GM18858 (cell line): ENCODE measurements at regions not wholly inside any gene's neighbourhood (a gene's known extent, or its start where the extent isn't known, plus 50 kb on each side); places are given as distances from the start of the nearest gene placed in this dataset.

Source experiments
- ATAC-seq: cut with Tn5 transposase; IDR thresholded peaks from one replicate; pipeline ENCODE4 v1.9.1; 2021; ENCODE audit not compliant: unreplicated experiment

- no peak for ATAC-seq
Measured at GRCh38 chr5:5708367-5708919, 286.0 kb downstream of the ICE1 start.

GRCh38 chr5:5705010-5705409 is 282.5 kb downstream of the ICE1 start:
- ATAC-seq, result no peak

GRCh38 chr5:5704352-5704751 is 281.9 kb downstream of the ICE1 start:
- no peak for ATAC-seq

GRCh38 chr5:5702934-5703333 is 280.5 kb downstream of the ICE1 start:
- ATAC-seq, result no peak

DNA sequence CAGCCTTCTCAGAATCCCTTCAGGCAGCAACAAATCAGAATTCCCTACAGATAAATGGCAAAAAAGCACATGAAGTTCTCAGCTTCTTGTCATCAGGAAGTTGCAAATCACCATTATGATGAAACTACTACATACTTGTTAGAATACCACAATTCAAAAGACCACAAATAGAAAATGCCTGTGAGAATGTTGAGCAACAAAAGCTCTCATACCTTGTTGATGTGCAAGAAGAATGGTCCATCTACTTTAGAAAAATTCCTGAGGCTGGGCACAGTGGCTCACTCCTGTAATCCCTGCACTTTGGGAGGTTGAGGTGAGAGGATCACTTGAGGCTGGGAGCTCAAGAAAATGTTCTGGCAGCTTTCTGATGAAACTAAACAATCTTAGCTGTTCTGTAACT is 278.1 kb downstream of the ICE1 start:
- ATAC-seq, result no peak

- ATAC-seq, result no peak
Measured at GRCh38 chr5:5699062-5699461, 276.6 kb downstream of the ICE1 start.

GRCh38 chr5:5695266-5695665 is 272.8 kb downstream of the ICE1 start:
- ATAC-seq, result no peak

DNA sequence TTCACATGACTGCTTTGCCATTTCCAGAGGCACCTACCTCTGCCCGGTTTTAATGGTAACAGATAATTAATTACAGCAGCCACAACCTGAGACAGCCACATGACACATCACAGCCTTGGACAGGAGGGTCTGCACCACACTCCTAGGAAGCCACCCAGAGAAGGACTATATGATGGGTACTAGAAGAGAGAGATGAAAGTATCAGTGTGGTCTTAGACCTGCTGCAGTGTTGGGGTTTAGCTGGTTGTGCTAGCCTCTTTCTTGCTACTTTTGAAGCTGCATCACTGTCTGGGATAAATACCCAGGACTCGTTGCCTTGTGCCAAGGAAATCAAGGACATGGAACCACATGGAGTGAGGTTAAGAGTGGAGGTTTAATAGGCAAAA is 266.4 kb downstream of the ICE1 start:
- no peak for ATAC-seq

DNA sequence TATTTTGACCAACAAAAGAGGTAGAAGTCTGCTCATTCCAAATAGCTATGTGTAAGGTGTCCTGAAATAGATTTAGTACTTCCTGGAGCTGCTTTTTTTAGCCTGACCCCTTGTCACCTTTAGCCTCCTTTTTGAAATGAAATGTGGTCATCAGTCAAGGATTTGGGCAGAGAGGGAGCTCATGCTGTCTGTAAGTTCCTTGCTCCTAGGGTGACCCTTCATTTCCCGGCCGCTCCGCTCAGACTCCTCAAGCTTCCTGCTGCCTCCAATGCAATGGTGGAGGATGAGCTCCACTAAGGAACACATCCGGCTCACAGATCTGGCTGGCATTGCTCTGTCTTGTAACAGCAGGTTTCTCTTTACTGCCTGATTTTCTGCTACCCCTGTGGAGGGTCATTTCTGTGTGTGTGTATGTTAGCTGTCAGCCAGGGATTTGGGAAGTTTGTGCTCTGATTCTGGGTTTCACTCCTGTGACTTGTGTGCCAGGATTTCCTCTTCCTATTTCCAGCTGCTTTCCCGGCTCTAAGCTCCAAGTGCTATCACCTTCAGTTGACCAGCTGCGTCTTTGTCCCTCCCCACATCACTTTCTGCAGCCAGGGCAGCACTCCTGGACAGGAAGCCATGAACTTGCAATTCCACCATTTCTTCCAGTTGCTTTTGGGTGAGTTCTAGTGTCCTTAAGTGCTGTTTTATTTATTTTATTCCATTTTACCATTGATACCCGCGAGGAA is 265.9 kb downstream of the ICE1 start:
- no peak for ATAC-seq

DNA sequence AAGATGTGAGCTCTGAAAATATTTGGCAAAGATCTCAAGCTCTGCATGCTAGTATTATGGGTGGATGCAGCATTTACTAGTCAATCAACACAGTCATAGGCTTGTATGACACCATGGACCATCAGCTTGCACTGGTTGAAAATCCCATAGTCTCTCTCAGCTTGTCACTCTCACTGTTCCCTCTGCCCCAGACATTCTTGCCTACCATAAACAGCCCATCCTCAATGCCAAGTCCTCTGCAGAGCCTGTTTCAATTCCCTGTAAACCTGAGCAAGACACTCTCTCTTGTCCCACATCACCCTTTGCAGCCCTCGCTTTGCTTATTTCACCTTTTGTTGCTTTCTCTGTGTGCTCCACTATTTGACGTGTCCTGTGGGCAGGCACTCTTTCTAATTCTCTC is 264.6 kb downstream of the ICE1 start:
- no peak for ATAC-seq

DNA sequence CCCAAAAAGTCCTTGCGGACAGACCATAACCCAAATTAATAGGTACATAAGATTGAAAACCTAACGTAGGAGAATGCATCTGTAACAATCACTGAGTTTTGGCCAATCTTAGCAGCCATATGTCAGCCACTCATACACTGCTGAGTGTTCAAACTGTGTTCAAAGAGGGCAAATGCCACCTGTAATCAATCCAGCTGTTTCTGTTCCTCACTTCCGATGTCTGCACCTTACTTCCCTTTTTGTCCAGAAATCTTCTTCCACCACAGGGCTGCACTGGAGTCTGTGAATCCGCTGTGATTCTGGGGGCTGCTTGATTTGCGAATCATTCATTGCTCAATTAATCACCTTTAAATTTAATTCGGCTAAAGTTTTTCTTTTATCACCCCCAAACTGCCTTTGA is 263.9 kb downstream of the ICE1 start:
- no peak for ATAC-seq

DNA sequence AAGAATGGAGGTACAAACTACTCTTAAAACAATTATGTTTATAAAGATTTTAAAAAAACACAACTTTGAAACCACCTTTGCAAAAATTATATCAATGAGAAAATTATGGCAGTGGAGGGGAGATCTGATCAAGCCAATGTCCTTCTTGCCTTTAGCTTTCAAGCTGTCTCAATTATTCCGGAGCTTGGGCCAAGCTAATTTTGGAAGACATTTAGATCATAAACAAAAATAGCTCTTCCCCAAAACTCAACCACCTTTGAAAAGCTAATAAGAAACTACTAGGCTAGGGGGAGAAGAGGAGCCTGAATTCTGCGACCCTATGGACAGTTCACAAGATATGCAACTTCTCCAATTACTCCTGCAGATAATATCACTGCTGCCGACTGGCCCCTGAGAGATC is 263.3 kb downstream of the ICE1 start:
- no peak for ATAC-seq

GRCh38 chr5:5683174-5683573 is 260.7 kb downstream of the ICE1 start:
- ATAC-seq, result no peak

- ATAC-seq, result no peak
Measured at GRCh38 chr5:5678909-5679308, 256.4 kb downstream of the ICE1 start.

- no peak for ATAC-seq
Measured at GRCh38 chr5:5677738-5678137, 255.3 kb downstream of the ICE1 start.

- no peak for ATAC-seq
Measured at GRCh38 chr5:5676218-5676617, 253.7 kb downstream of the ICE1 start.

- no peak for ATAC-seq
Measured at GRCh38 chr5:5675511-5675910, 253.0 kb downstream of the ICE1 start.

- ATAC-seq, result no peak
Measured at GRCh38 chr5:5671823-5672222, 249.3 kb downstream of the ICE1 start.

- no peak for ATAC-seq
Measured at GRCh38 chr5:5667136-5667554, 244.7 kb downstream of the ICE1 start.

DNA sequence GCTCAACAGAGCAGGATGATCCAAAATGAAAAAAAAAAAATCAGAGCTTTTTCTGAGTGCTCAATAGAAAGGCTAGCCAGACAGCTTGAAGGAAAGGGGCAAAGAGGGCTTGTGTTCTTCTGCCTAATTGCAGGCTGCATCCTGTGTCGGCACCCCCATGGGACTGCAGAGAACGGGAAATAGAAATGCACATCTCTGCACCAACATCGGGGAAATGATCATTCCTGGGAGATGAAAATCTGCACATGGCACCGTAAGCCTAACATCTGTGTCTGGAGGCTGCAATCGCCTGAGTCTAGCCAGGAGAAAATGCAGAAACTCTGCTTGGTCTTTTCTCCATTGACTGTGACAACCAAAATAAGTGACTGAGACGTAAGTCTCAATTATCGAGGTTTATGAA is 243.9 kb downstream of the ICE1 start:
- ATAC-seq, result no peak

DNA sequence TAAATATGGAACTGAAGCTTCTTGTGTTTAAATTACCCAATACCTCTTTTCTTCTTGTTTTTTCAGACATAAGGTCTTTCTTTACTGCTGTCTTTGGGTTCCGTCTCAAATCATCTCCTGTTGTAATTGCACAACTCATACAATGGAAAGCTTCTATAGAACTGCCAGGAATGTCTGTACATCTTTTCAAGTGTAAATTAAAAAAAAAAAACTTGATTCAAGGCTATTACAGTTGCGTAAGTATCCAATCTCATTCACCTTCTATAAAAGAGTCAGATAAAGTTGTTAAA is 243.5 kb downstream of the ICE1 start:
- ATAC-seq, result no peak

- no peak for ATAC-seq
Measured at GRCh38 chr5:5665225-5666075, 243.0 kb downstream of the ICE1 start.
